ENCODE measurements at regions not wholly inside any gene's neighbourhood (a gene's known extent, or its start where the extent isn't known, plus 50 kb on each side); places are given as distances from the start of the nearest gene placed in this dataset.

GRCh38 chr15:97087006-97087741 is 756.7 kb downstream of the NR2F2 start:
- DNase-seq (ENCODE audit: low read depth in 2 of 2) = no peak

- DNase-seq (ENCODE audit: low read depth in 2 of 2) = no peak
Measured at GRCh38 chr15:97091093-97091492, 760.6 kb downstream of the NR2F2 start.

- no peak for DNase-seq (ENCODE audit: low read depth in 2 of 2)
Measured at GRCh38 chr15:97092656-97093055, 762.2 kb downstream of the NR2F2 start.

GRCh38 chr15:97096303-97096835 is 765.9 kb downstream of the NR2F2 start:
- no peak for DNase-seq (ENCODE audit: low read depth in 2 of 2)

GRCh38 chr15:97099040-97099439 is 768.5 kb downstream of the NR2F2 start:
- DNase-seq (ENCODE audit: low read depth in 2 of 2) = no peak

- no peak for DNase-seq (ENCODE audit: low read depth in 2 of 2)
Measured at GRCh38 chr15:97101572-97101971, 771.1 kb downstream of the NR2F2 start.

GRCh38 chr15:97114900-97115760 is 784.6 kb downstream of the NR2F2 start:
- DNase-seq (ENCODE audit: low read depth in 2 of 2) = no peak

- DNase-seq (ENCODE audit: low read depth in 2 of 2) = no peak
Measured at GRCh38 chr15:97115761-97116070, 785.2 kb downstream of the NR2F2 start.

GRCh38 chr15:97124790-97125189 is 794.3 kb downstream of the NR2F2 start:
- DNase-seq (ENCODE audit: low read depth in 2 of 2) = no peak

- no peak for DNase-seq (ENCODE audit: low read depth in 2 of 2)
Measured at GRCh38 chr15:97126553-97127233, 796.2 kb downstream of the NR2F2 start.

GRCh38 chr15:97129674-97130073 is 799.2 kb downstream of the NR2F2 start:
- no peak for DNase-seq (ENCODE audit: low read depth in 2 of 2)

- no peak for DNase-seq (ENCODE audit: low read depth in 2 of 2)
Measured at GRCh38 chr15:97140216-97140615, 809.7 kb downstream of the NR2F2 start.

- DNase-seq (ENCODE audit: low read depth in 2 of 2) = no peak
Measured at GRCh38 chr15:97141360-97141759, 810.9 kb downstream of the NR2F2 start.

GRCh38 chr15:97141871-97142270 is 811.4 kb downstream of the NR2F2 start:
- DNase-seq (ENCODE audit: low read depth in 2 of 2) = no peak

- no peak for DNase-seq (ENCODE audit: low read depth in 2 of 2)
Measured at GRCh38 chr15:97143592-97144376, 813.3 kb downstream of the NR2F2 start.

- DNase-seq (ENCODE audit: low read depth in 2 of 2) = no peak
Measured at GRCh38 chr15:97144377-97144711, 813.8 kb downstream of the NR2F2 start.

GRCh38 chr15:97146929-97147870 is 813.3 kb upstream of the ARRDC4 start:
- no peak for DNase-seq (ENCODE audit: low read depth in 2 of 2)

- DNase-seq (ENCODE audit: low read depth in 2 of 2) = no peak
Measured at GRCh38 chr15:97153356-97153965, 807.0 kb upstream of the ARRDC4 start.

GRCh38 chr15:97156739-97157265 is 803.7 kb upstream of the ARRDC4 start:
- DNase-seq (ENCODE audit: low read depth in 2 of 2) = no peak

Data from stimulated activated CD4-positive, alpha-beta T cell treated with anti-CD3 and anti-CD28 coated beads, Interleukin-1b, Interleukin-23, amount 100 ng/mL, for 1 hour (primary cell).